H54 (cell line): ENCODE measurements at regions not wholly inside any gene's neighbourhood (a gene's known extent, or its start where the extent isn't known, plus 50 kb on each side); places are given as distances from the start of the nearest gene placed in this dataset.
A peak's percentile ranks its signal among the peaks of the same experiment; 100 is the strongest.
"Not testable (repeated sequence)": the region's sequence is repeated elsewhere in the genome, so short reads cannot be mapped to it uniquely, and the experiment has no call there.

Experiments used
- DNase-seq: peaks from one replicate; pipeline ENCODE4 v3.0.0; 2011; ENCODE audit warnings: low spot score, mixed read lengths; ENCODE audit not compliant: insufficient read length
- FAIRE-seq: peaks from 3 replicates; lab custom pipeline; 2011; peaks lifted over from hg19 to GRCh38; lab: Jason Lieb, UNC
- POLR2A ChIP-seq: IDR thresholded peaks from 2 replicates; pipeline ENCODE4 v1.6.1; 2011; ENCODE audit warnings: low read depth, mild to moderate bottlenecking, low read length

- DNase-seq (no peak), FAIRE-seq (peak; percentile 11)
- TF ChIP-seq POLR2A, result no peak
Observed at GRCh38 chr4:78704981-78705683, 71.0 kb upstream of the BMP2K start.

GRCh38 chr4:78706302-78706701, 69.8 kb upstream of the BMP2K start:
- no peak for TF ChIP-seq POLR2A
- no peak for FAIRE-seq
- no peak for DNase-seq

DNA sequence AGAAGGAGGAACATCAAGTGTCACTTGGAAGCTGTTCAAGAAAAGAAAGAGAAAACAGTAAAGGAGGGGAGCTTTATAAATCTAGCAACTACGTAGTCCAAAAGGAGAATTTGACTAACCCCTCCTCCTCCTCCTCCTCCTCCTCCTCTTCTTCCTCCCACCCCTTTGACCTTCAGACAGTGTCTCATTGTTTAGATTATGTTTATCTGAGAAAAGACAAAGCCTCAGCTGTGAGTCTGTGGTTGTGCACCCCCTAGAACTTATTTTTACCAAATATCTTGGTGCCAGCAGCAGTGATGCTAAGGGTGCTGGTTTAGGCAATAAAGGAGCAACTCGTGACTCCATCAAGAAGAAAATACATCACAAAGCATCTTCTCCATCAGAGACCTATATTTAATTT, 68.9 kb upstream of the BMP2K start:
- FAIRE-seq (no peak), DNase-seq (no peak)
- no peak for TF ChIP-seq POLR2A

DNA sequence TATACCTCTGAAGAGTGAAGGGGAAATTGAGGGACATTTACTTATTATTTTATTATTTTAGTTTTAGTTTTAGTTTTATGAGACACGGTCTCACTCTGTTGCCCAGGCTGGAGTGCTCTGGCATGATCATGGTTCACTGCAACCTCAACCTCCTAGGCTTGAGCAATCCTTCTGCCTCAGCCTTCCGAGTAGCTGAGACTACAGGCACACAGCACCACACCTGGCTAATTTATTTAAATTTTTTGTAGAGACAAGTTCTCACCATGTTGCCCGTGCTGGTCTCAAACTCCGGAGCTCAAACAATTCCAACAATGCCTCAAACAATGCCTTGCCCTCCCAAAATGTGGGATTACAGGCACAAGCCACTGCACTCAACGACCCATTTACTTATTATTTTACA, 68.4 kb upstream of the BMP2K start:
- no peak for FAIRE-seq
- DNase-seq, result no peak
- no peak for TF ChIP-seq POLR2A

DNA sequence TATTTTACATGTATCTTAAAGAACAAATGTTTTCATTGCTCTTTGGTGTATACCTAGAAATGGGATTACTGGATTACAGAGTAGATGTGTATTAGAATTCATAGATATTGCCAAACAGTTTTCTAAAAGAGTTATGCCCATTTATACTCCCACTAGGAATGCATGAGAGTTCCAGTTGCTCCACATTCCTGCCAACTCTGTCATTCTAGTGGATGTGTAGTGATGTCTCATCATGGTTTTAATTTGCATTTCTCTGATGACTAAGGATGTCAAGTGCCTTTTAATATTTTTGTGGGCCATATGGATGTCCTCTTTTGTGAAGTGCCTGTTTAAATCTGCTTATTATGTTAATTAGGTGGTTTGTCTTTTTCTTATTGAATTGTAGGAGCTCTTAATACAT, 65.6 kb upstream of the BMP2K start:
- no peak for DNase-seq
- no peak for TF ChIP-seq POLR2A
- FAIRE-seq, result no peak

GRCh38 chr4:78711676-78712075, 64.5 kb upstream of the BMP2K start:
- no peak for FAIRE-seq
- no peak for DNase-seq
- no peak for TF ChIP-seq POLR2A

GRCh38 chr4:78714598-78714997, 61.6 kb upstream of the BMP2K start:
- FAIRE-seq, DNase-seq: not testable (repeated sequence)

GRCh38 chr4:78715372-78715771, 60.8 kb upstream of the BMP2K start:
- not testable (repeated sequence) for FAIRE-seq, DNase-seq

GRCh38 chr4:78717712-78718111, 58.4 kb upstream of the BMP2K start:
- not testable (repeated sequence) for DNase-seq, FAIRE-seq

DNA sequence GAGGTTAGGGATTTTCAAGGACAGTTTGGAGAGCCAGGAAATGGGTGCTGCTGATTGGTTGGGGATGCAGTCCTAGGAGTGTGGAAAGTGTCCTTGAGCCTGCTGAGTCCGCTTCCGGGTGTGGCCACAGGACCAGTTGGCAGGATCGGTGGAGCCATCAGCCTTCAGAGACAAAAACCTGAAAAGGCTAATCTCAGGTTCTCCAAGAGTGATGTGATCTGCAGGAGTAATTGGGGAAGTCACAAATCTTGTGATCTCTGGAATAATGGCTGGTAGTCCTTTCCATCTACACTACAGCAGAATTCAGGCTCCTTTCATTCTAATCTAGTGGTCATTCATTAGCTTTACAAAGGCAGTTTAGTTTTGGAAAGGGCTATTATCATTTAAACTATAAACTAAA, 55.9 kb upstream of the BMP2K start:
- FAIRE-seq (no peak), DNase-seq (no peak)
- TF ChIP-seq POLR2A, result no peak

DNA sequence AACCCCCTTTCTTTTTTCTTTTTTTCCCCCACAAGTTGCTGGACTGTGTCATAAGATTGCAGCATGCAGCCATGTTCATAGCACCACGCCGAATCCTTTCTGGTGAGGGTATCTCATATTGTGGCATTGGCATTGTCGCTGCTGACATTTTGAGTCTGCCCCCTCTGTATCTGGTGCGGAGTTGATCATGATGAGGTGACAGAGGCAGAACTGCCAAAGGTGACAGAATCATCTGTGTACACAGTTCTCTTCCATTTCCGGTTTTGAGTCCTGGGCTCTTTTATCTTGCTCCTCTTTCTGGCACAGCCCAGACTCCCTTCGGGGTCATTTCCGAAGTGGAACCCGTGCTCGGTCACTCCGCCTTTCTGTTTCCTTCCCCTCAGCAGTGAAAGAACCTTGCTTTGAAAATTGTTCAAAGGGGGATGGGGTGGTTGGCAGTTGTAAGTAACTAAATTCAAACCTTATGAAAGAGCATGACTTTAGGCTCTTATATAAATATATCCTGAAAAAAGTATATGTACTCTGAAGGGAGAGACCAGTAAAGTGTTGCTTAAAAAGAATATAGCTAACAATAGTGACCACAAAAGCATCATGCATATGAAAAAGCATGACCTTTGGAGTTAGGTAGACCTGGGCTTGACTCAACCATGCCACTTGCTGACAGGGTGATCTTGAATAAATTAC, 55.0 kb upstream of the BMP2K start:
- FAIRE-seq, result no peak
- DNase-seq, result no peak
- TF ChIP-seq POLR2A, result no peak

GRCh38 chr4:78721747-78722146, 54.4 kb upstream of the BMP2K start:
- no peak for TF ChIP-seq POLR2A
- DNase-seq, result no peak
- FAIRE-seq, result no peak

GRCh38 chr4:78722320-78722719, 53.8 kb upstream of the BMP2K start:
- no peak for TF ChIP-seq POLR2A
- DNase-seq (no peak), FAIRE-seq (no peak)

GRCh38 chr4:78722878-78723277, 53.3 kb upstream of the BMP2K start:
- no peak for TF ChIP-seq POLR2A
- no peak for DNase-seq
- no peak for FAIRE-seq
